HepG2 (cell line): ENCODE measurements at regions not wholly inside any gene's neighbourhood (a gene's known extent, or its start where the extent isn't known, plus 50 kb on each side); places are given as distances from the start of the nearest gene placed in this dataset.

Experiments used
- CHD2 ChIP-seq: IDR thresholded peaks from 2 replicates; pipeline ENCODE4 v1.6.1; 2011; ENCODE audit warnings: low read depth, low read length, improper control_type of control experiment
- ESRRA ChIP-seq: sonication (generic); formaldehyde crosslinking; IDR thresholded peaks from 2 replicates; pipeline ENCODE4 v1.5.1; 2020; ENCODE audit warnings: mild to moderate bottlenecking, low read depth, missing genetic modification reagents
- FOXK2 ChIP-seq: fragments of 450-650 bp; IDR thresholded peaks from 2 replicates; pipeline ENCODE4 v1.6.1; 2016
- HNF1A ChIP-seq, 2 experiments: sonication (generic) in 1 of 2; formaldehyde crosslinking in 1 of 2; IDR thresholded peaks; 2 replicates each; pipeline versions ENCODE4 v1.4.0 to v1.6.1; 2016 to 2020; ENCODE audit warnings: borderline replicate concordance in 1 of 2, low read depth in 1 of 2, mild to moderate bottlenecking in 1 of 2, missing genetic modification reagents in 1 of 2
- HNRNPL ChIP-seq: fragments of 200-400 bp; formaldehyde crosslinking; IDR thresholded peaks from 2 replicates; pipeline ENCODE4 v1.6.1; 2017; ENCODE audit warnings: mild to moderate bottlenecking, low read depth, low read length
- IKZF5 ChIP-seq: IDR thresholded peaks from 2 replicates; pipeline ENCODE4 v1.6.1; 2018; ENCODE audit warnings: missing genetic modification reagents, mild to moderate bottlenecking, missing compliant biosample characterization
- KLF15 ChIP-seq: sonication (generic); formaldehyde crosslinking; IDR thresholded peaks from 2 replicates; pipeline ENCODE4 v1.8.1; 2023; ENCODE audit warnings: borderline replicate concordance, mild to moderate bottlenecking, inconsistent platforms, missing genetic modification reagents, mixed read lengths
- MXI1 ChIP-seq: IDR thresholded peaks from 3 replicates; pipeline ENCODE4 v1.6.1; 2012; ENCODE audit warnings: low read depth, low read length, inconsistent platforms, borderline replicate concordance
- SMAD9 ChIP-seq: sonication (generic); formaldehyde crosslinking; IDR thresholded peaks from 2 replicates; pipeline ENCODE4 v1.5.1; 2020; ENCODE audit warnings: mild to moderate bottlenecking, missing genetic modification reagents
- TF ChIP-seq, protein P1 (sequence below): sonication (generic); formaldehyde crosslinking; IDR thresholded peaks from 2 replicates; pipeline ENCODE4; 2020; ENCODE audit warnings: missing genetic modification reagents, mild to moderate bottlenecking, borderline replicate concordance

DNA sequence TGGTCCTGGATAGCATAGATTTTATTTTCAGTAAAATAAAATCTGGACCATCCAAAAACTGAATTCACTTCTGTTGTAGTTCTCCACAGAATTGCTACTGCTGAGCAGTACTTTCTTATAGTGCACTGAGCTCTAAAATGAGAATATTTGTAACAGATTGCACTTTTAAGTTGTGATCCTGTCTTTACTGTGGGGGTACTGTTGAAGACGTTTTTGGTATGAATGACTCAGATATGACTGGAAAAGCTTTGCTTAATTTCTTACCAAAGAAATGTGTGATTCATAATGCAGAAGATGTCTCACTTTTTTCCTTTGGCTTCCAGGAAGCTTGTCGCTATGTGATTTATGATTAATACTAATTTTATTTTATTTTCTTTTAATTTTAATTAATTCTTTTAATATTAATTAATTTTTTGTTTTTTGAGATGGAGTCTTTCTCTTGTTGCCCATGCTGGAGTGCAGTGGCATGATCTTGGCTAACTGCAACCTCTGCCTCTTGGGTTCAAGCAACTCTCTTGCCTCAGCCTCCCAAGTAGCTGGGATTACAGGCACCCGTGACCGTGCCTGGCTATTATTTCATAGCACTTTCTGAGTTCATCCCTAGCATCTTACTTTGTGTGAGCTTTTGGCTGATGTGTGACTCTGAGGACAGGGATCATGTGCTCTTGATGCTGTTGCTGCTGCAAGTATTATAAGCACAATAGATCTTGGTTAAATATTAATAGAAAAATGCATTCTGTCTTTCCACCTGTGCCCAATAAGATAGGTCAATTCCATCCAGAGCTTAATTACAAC lies 557.6 kb upstream of the AMELY start (continued):
- TF ChIP-seq, protein P1, sequence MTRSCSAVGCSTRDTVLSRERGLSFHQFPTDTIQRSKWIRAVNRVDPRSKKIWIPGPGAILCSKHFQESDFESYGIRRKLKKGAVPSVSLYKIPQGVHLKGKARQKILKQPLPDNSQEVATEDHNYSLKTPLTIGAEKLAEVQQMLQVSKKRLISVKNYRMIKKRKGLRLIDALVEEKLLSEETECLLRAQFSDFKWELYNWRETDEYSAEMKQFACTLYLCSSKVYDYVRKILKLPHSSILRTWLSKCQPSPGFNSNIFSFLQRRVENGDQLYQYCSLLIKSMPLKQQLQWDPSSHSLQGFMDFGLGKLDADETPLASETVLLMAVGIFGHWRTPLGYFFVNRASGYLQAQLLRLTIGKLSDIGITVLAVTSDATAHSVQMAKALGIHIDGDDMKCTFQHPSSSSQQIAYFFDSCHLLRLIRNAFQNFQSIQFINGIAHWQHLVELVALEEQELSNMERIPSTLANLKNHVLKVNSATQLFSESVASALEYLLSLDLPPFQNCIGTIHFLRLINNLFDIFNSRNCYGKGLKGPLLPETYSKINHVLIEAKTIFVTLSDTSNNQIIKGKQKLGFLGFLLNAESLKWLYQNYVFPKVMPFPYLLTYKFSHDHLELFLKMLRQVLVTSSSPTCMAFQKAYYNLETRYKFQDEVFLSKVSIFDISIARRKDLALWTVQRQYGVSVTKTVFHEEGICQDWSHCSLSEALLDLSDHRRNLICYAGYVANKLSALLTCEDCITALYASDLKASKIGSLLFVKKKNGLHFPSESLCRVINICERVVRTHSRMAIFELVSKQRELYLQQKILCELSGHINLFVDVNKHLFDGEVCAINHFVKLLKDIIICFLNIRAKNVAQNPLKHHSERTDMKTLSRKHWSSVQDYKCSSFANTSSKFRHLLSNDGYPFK (CRISPR knock-in tag) = no peak
- TF ChIP-seq CHD2 (no peak), HNF1A (IDR thresholded peaks at IDR 0.05; ENCODE audit: low read depth) (no peak), HNF1A (CRISPR knock-in tag; IDR thresholded peaks at IDR 0.05; ENCODE audit: borderline replicate concordance) (no peak), SMAD9 (no peak), ESRRA (CRISPR knock-in tag) (no peak), IKZF5 (no peak), HNRNPL (no peak), MXI1 (no peak), FOXK2 (no peak), KLF15 (no peak)
